H1 (cell line): ENCODE measurements at regions not wholly inside any gene's neighbourhood (a gene's known extent, or its start where the extent isn't known, plus 50 kb on each side); places are given as distances from the start of the nearest gene placed in this dataset.

Experiments
- JUND ChIP-seq: IDR thresholded peaks from 2 replicates; pipeline ENCODE4 v1.6.1; 2011; ENCODE audit warnings: mild to moderate bottlenecking, improper control_type of control experiment, low read length
- KDM5A ChIP-seq: fragments of 200-600 bp; IDR thresholded peaks from 2 replicates; pipeline ENCODE4 v1.7.1; 2012; ENCODE audit warnings: mild to moderate bottlenecking, low read length, inconsistent platforms, mixed read lengths

GRCh38 chr4:18917689-18918088 is 896.1 kb upstream of the LCORL start (continued):
- TF ChIP-seq JUND = no peak
- TF ChIP-seq KDM5A = no peak
- TF ChIP-seq, all 59 proteins: peak for 0
